GM21367 (cell line): ENCODE measurements at regions not wholly inside any gene's neighbourhood (a gene's known extent, or its start where the extent isn't known, plus 50 kb on each side); places are given as distances from the start of the nearest gene placed in this dataset.
"Not testable (repeated sequence)": the region's sequence is repeated elsewhere in the genome, so short reads cannot be mapped to it uniquely, and the experiment has no call there.

Experiments
- ATAC-seq: cut with Tn5 transposase; IDR thresholded peaks from one replicate; pipeline ENCODE4 v1.9.1; 2021; ENCODE audit not compliant: unreplicated experiment

- not testable (repeated sequence) for ATAC-seq
Observed at GRCh38 chr3:75384016-75384415, 280.1 kb upstream of the FRG2C start.

GRCh38 chr3:75388486-75389124, 275.5 kb upstream of the FRG2C start:
- not testable (repeated sequence) for ATAC-seq

- not testable (repeated sequence) for ATAC-seq
Observed at GRCh38 chr3:75393288-75393694, 270.8 kb upstream of the FRG2C start.

DNA sequence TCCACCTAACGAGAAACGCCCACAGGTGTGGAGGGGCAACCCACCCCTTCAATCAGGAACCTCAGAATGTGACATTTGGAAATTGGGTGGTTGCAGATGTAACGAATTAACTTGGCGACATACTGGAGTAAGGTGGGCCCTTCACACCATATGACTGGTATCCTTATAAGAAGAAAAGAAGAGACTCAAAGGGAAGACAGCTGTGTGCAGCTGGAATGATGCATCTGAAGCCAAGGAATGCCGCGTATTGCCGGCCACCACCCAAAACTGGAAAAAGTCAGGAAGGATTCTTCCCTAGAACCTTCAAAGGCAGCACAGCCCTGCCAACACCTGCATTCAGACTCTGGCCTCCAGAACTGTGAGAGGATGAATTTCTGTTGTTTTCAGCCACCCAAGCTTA, 270.0 kb upstream of the FRG2C start:
- ATAC-seq, result not testable (repeated sequence)

DNA sequence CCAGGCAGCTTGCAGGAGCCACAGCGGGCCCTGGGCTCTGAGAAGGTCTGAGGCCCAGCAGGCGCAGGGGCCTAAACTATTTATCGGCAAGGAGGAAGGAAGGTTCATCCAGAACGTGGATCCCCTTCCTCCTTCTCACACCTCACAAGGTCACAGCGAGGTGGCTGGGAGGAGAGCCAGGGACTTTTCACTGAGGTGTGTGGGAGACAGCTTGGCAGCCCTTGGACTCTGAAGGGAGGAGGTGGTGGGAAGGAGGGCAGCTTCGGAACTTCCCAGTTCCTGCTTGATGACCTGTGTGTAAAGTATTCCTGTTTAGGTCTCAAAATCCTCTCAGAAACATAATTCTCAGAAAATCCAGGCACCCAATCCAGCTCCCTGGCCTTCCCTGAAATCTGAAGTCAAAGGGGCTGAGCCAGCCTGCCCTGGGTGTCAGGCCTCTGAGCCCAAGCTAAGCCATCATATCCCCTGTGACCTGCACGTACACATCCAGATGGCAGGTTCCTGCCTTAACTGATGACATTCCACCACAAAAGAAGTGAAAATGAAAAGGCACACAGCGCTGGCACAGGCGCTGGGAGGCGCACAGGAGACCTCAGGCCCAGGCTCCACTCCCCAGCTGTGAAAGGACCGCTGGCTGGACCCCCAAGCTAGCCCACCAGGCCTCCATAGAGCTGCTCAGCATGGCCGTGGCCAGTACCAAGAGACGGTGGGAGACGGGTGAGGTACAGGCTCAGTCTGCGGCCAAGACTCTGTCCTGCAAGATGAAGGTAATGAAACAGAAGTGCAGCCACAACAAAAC, 269.4 kb upstream of the FRG2C start:
- not testable (repeated sequence) for ATAC-seq

DNA sequence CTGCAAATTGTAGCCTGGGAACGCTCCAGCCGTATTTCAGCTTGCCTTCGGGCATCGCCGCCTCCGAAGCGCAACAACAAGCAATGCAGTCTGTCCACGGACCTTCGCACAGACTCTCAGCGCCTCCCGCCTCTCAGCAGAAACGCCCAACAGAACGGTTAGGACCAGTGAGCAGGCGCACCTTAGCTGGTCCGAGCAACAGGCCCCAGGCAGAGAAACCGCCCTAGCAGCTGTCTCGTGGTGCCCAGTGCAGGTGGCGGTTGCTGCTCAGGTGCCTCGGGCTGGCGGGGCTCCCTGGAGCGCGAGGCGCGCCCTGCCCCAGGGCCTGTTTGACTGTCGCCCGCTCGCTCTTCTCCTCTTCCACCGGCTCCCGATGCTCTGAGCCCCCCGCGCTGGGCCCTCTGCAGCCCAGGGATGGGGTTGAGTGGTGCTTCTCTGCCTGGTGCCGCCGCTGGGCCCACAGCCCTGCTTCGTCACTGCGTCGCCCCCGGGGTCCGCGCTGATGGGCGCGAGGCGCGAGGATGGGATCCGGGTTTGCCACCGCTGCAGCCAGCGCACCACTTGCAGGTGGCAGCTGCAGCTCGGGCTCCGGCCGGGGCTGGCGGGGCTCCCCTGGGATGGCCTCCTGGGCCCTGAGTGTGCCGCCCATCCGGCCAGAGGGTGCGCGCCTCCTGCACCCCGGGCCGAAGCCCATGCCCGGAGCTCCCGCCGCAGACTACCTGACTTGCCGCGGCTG, 268.4 kb upstream of the FRG2C start:
- ATAC-seq, result no peak

DNA sequence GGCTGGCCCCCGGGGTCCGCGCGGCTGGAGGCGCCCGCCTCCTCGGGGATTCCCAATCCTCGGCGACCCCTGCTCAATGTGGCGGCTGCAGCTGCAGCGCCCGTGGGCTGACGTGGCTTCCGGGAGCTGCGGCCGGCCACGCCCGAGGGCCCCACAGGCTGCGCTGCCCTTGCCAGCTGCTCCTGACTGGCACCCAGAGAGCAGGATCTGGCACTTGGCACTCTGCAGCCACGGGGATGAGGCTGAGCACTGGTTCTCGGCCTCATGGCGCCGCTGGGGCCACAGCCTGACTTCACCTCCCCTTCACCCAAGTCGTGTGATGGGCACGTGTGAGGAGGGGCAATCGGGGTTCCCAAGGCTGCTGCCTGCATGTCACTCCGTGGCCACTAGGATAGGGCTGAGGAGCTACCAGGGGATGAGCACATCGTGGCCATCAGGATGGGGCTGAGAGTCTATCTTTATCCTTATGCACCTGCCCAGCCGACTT, 267.8 kb upstream of the FRG2C start:
- no peak for ATAC-seq

GRCh38 chr3:75397486-75397885, 266.6 kb upstream of the FRG2C start:
- not testable (repeated sequence) for ATAC-seq

DNA sequence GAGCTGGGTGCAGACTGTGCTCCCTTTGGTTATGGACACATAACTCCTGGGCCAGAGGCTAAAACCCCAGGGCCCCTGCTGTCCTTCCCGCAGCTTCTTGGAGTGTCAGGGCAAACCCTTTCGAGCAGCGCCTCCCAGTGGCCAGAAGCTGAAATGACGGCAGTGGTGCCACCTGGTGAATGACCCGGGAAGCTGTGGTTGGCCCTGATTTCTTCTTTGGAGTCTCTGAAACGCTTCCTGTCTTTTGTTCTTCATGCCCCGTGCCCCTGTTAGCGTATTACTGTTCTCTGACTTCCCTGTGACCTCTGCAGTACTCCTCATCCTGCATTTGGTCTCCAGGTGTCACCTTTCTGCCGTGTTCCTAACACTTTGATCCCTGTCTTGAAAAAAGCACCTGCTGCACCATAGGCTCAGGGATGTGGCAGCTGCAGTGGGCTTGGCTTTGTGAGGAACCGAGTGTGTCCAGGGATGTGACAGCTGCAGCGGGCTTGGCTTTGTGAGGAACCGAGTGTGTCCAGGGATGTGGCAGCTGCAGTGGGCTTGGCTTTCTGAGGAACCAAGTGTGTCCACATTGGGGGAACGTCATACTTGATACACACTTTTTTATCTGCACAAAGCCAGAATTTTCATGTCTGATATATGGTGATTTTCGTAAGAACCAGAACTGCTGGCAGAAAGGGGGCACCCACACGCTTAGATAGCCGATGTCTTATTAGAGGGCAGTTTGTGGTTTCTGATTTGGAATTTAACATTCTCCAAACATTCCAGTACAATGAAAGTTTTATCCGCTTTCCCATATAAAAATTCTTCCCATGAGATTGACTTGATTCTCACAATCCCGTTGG, 241.8 kb upstream of the FRG2C start:
- not testable (repeated sequence) for ATAC-seq

- not testable (repeated sequence) for ATAC-seq
Observed at GRCh38 chr3:75425379-75425778, 238.7 kb upstream of the FRG2C start.

DNA sequence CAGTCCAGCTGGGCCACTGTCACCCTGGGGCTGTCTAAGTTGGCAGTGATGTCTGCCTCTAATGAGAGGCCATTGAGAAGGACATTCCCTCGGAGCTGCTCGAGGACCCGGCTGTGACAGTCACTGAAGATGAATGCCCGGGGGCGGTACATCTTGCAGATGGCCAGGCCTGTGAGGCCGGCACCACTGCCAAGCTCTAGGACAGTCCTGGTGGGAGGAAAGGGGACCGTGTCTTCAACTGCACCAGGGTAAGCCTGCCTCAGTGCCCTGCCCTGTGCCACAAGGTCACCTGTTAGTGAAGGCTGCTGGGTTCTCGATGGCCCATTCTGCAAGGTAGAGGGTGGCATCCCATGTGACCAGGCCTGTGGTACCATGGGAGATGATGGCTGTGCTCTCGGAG, 236.6 kb upstream of the FRG2C start:
- ATAC-seq, result not testable (repeated sequence)

- not testable (repeated sequence) for ATAC-seq
Observed at GRCh38 chr3:75427906-75428305, 236.2 kb upstream of the FRG2C start.

GRCh38 chr3:75429561-75430220, 234.4 kb upstream of the FRG2C start:
- not testable (repeated sequence) for ATAC-seq

DNA sequence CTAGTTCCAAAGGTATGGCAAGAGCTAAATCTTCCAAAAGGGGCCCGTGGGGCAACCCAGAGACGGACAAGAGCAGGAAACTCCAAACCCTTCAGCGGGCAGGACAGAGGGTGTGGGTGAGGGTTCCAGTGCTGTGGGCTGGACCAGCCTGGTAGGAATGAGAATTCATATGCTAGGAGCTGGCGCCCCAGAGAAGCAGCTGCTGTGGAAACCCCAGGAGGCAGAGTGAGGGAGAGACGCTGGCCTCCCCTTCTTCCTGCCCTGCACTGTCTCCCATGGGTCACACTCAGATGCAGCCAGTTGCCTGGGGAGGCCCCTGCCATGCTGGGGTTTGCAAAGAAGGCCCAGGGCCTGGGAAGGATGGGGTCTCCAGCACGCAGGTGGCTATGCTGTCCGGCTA, 233.7 kb upstream of the FRG2C start:
- not testable (repeated sequence) for ATAC-seq

DNA sequence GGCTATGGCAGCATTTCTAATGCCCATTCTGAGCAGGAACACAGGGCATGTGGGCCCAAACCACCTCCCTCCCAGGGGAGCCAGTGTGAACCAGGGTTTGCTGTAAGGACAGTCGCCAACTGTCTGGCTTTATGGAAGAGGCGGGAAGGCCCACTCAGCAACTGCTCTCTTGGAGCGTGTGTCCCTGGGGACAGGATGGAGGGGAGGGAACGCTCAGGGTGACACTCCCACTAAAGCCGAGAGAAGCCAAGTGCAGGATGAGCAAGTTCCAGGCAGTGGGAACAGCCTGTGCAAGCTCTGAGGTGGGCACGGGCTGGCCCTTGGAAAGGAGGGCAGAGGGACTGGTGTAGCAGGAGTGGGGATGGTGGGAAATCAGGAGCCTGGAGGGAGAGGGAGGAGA, 233.0 kb upstream of the FRG2C start:
- ATAC-seq, result not testable (repeated sequence)

DNA sequence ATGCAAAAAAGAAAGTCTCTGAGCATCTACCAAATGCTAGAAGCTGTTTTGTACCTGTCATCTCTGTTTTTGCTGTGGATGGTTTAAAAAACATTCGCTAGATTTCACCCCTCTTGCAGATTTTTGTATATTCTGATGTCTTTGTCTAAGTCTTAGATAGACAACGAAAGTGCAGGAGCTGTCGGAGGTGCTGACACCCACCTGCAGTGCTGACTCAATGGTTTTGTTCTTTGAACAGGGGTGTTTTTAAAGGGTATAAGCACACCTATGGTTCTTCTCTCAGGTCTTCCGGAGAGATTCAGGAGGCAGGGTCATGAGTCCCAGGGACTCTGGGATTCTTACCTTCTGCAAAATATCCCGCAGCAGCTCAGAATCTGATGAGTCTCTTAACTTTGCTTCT, 231.7 kb upstream of the FRG2C start:
- ATAC-seq, result not testable (repeated sequence)

DNA sequence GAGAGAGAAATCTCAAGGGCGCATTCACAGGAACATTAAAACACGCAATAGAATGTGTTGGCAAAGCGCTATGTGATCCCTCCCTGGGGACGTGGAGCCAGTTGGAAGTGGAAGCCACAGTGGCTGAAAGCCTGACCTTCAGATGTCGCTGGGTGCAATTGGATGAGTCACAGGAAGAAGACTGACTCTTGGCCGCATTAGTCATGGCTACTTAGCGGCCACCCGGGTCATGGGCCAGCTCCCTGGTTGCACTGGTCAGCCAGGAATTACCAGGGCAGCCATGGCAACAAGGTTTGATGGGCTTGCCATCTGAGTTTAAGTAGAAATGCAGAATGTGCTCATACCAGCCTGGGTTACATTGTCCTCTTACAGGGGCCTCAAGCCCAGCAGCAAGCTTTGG, 231.2 kb upstream of the FRG2C start:
- ATAC-seq, result not testable (repeated sequence)

DNA sequence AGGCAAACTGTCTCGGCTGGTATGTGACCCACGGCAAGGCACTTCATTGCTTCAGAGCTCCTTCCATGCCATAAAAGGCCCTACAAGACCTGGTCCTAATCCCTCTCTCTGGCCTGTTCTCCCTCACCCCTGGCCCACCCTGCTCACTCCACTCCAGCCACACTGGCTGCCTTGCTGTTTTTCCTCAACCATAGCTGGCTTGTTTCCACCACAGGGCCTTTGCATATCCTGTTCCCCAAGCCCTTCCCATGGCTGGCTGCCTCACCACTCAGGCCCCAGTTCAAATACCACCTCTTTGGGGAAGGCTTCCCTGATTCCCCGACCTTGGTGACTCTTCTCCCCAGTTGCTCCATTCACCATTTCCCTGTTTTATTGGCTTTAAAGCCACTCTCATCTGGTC, 230.8 kb upstream of the FRG2C start:
- not testable (repeated sequence) for ATAC-seq

DNA sequence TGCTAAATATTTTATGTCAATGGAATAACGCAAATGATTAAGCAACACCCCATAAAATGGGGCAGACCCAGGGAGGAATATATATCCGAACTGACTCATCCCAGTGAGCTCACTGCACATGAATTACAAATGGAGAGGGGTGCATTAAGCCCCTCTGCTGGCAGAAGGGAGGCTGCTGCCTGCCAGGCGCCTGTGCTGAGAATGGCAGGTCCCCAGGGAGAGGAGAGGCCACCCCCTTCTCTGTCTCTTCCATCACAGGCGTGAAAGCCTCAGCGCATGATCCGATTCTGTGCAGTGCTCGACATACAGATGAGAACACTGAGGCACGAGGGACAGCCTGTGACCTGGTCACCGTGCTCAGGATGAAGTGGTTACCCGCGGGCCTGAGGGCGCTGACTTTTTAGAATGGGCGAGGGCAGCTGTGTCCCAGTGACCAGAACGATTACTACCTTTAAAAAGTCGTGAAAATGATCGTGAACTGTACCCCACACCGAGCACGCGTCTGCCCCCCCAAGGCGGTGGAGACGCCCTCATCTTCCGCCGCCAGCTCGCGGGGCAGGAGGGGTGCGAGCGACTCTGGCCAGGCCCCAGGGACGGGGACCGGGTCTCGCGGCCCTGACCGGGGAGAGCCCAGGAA, 229.7 kb upstream of the FRG2C start:
- ATAC-seq, result not testable (repeated sequence)
